GM12892 (cell line): ENCODE measurements at regions not wholly inside any gene's neighbourhood (a gene's known extent, or its start where the extent isn't known, plus 50 kb on each side); places are given as distances from the start of the nearest gene placed in this dataset.

Experiments
- DNase-seq: peaks from one replicate; pipeline ENCODE4 v3.0.0; 2011; ENCODE audit not compliant: insufficient read length
- FAIRE-seq: peaks from 2 replicates; lab custom pipeline; 2011; peaks lifted over from hg19 to GRCh38; lab: Jason Lieb, UNC
- POLR2A ChIP-seq: IDR thresholded peaks from 2 replicates; pipeline ENCODE4 v1.6.1; 2011; ENCODE audit warnings: low read depth, low read length, control low read depth
- POLR2AphosphoS5 ChIP-seq: IDR thresholded peaks from 2 replicates; pipeline ENCODE4 v1.6.1; 2011; ENCODE audit warnings: low read depth, low read length, control low read depth
- TAF1 ChIP-seq: IDR thresholded peaks from 2 replicates; pipeline ENCODE4 v1.6.1; 2011; ENCODE audit warnings: low read depth, mild to moderate bottlenecking, control low read depth, low read length, borderline replicate concordance

DNA sequence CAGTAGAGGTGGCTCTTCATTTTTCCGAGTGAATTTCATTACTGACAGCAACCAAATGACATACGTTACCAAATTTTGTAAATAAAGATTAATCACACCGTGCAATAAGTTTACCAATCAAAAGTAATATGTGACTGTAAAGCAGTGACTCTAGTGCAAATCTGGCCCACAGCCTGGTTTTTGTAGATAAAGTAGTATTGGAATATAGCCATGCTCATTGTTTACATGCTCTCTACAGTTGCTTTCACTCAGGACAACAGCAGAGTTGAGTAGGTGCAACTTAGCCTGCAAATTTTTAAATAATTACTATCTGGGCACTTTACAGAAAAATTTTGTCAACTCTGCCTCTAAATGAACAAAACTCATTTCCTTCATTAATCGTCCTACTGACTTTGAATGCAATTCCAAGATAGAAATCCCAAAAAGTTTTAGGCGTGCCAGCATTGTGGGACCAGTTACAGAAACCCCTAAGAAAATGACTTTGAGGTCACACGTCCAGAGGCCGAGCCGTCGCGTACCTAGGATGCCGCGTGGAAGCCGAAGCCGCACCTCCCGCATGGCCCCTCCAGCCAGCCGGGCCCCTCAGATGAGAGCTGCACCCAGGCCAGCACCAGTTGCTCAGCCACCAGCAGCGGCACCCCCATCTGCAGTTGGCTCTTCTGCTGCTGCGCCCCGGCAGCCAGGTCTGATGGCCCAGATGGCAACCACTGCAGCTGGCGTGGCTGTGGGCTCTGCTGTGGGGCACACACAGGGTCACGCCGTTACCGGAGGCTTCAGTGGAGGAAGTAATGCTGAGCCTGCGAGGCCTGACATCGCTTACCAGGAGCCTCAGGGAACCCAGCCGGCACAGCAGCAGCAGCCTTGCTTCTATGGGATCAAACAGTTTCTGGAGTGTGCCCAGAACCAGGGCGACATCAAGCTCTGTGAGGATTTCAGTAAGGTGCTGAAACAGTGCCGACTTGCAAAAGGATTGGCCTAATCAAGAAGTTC lies 180.7 kb upstream of the TLE4 start:
- no peak for FAIRE-seq
- no peak for DNase-seq

GRCh38 chr9:79395228-79395627 lies 176.5 kb upstream of the TLE4 start:
- FAIRE-seq, result no peak
- no peak for DNase-seq
- TF ChIP-seq POLR2A, result no peak
- TF ChIP-seq POLR2AphosphoS5, result no peak
- no peak for TF ChIP-seq TAF1

More for the DNA sequence above, 180.7 kb upstream of the TLE4 start:
- TF ChIP-seq TAF1 (no peak), POLR2A (no peak), POLR2AphosphoS5 (no peak)

DNA sequence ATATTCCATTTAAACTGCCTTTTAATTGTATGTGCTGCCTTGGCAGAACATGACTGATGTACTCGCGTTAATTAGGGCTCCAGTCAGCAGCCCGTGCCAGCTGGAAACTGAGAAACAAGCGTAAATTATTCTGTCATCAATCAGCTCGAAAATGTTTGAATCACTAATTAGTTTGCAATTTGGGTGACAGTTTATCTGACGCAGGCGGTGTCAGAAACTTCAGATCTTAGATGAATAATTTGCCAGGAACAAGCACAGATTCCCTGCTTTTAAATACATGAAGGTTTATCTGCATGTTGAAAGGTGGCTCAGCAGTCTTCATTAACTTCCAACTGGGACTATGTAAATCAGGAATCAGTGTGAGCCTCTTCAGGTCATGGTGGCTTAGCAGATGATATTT lies 176.0 kb upstream of the TLE4 start:
- TF ChIP-seq TAF1, result no peak
- no peak for TF ChIP-seq POLR2AphosphoS5
- TF ChIP-seq POLR2A, result no peak
- FAIRE-seq (no peak), DNase-seq (no peak)

- FAIRE-seq, result no peak
- DNase-seq, result no peak
- TF ChIP-seq POLR2AphosphoS5 (no peak), TAF1 (no peak), POLR2A (no peak)
These were observed 175.6 kb upstream of the TLE4 start for GRCh38 chr9:79396168-79396567.

- DNase-seq (no peak), FAIRE-seq (no peak)
- no peak for TF ChIP-seq TAF1
- TF ChIP-seq POLR2AphosphoS5, result no peak
These were observed 168.3 kb upstream of the TLE4 start for GRCh38 chr9:79403495-79403894.

- FAIRE-seq, result no peak
- TF ChIP-seq POLR2A, result no peak
- TF ChIP-seq POLR2AphosphoS5, result no peak
- TF ChIP-seq TAF1, result no peak
These were observed 163.6 kb upstream of the TLE4 start for GRCh38 chr9:79408200-79408599.

GRCh38 chr9:79408617-79409016 lies 163.1 kb upstream of the TLE4 start:
- no peak for DNase-seq
- no peak for FAIRE-seq
- TF ChIP-seq TAF1, result no peak
- no peak for TF ChIP-seq POLR2AphosphoS5
- TF ChIP-seq POLR2A, result no peak

More at GRCh38 chr9:79408200-79408599, 163.6 kb upstream of the TLE4 start:
- DNase-seq, result no peak

GRCh38 chr9:79409182-79409823 lies 162.5 kb upstream of the TLE4 start:
- TF ChIP-seq POLR2A (no peak), TAF1 (no peak), POLR2AphosphoS5 (no peak)
- FAIRE-seq, result no peak
- no peak for DNase-seq

DNA sequence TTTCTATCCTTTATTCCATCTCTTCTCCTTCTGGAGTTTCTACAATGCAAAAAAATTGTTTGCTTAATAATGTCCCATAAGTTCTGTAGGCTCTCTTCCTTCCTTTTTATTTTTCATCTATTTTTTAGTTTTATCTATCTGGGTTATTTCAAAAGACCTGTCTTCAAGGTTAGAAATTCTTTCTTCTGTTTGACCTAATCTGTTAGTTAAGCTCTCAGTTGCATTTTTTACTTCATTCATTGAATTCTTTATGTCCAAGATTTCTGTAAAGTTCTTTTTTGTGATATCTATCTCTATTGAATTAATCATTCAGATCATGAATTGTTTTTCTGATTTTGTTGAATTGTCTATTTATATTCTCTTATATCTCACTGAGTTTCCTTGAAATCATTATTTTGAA lies 145.9 kb upstream of the TLE4 start:
- FAIRE-seq, result no peak
- no peak for DNase-seq
- TF ChIP-seq POLR2A (no peak), POLR2AphosphoS5 (no peak), TAF1 (no peak)

DNA sequence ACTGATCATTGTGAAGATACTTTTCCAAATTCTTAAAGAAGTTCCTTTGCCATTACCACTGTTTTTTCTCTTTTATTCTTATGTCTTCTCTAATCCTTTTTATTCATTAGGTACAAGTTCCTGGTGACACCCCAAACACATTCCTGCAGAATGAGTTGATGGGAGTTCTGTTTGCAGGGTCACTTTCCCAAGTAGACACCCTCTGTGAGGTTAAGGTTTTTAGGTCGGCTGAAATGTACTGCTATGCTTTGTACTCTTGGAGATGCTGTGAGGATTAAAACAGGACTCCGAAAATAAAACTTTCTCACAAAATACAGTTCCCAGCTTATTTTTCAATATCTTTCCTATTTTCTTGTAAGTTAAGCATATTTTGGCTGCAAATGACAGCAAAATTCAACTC lies 143.3 kb upstream of the TLE4 start:
- DNase-seq (no peak), FAIRE-seq (no peak)
- TF ChIP-seq POLR2AphosphoS5 (no peak), TAF1 (no peak), POLR2A (no peak)

- TF ChIP-seq POLR2AphosphoS5, result no peak
- no peak for TF ChIP-seq POLR2A
- no peak for TF ChIP-seq TAF1
- no peak for DNase-seq
- FAIRE-seq, result no peak
These were observed 141.1 kb upstream of the TLE4 start for GRCh38 chr9:79430619-79431018.

DNA sequence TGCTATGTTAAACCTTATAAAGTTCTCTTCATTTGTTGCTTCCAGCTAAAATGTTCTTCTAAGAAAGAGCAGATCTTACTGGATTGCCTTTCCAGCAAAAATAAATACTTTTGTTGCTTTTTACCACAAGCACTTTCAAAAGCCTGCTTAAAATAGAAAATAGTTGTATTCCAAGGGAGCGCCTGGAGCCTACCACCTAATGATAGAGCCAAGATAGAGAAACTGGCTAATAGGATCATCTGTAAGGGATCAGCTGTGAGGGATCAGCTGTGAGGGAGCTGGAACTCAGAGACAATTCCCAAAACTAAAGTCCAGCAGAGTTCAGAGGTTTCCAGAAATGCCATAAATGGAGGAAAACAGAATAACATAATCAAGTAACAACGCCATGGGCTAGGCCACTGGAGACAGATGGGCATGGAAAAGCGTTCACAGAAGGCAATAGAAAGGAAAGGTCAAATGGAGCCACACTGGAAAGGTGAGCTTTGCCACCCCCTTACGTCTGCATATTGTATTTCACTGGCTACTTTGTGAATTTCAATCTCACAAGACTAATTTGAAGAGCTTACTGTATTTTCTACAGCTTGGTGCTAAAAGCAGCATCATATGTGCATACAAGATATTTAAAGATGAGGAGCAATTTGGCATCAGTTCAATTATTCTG lies 140.6 kb upstream of the TLE4 start:
- DNase-seq (no peak), FAIRE-seq (no peak)

GRCh38 chr9:79432485-79432884 lies 139.3 kb upstream of the TLE4 start:
- no peak for FAIRE-seq
- DNase-seq, result no peak
- no peak for TF ChIP-seq POLR2A
- no peak for TF ChIP-seq TAF1
- TF ChIP-seq POLR2AphosphoS5, result no peak

More for the DNA sequence above, 140.6 kb upstream of the TLE4 start:
- no peak for TF ChIP-seq POLR2A
- TF ChIP-seq POLR2AphosphoS5, result no peak
- TF ChIP-seq TAF1, result no peak
